ENCODE measurements at regions not wholly inside any gene's neighbourhood (a gene's known extent, or its start where the extent isn't known, plus 50 kb on each side); places are given as distances from the start of the nearest gene placed in this dataset.

- no peak for DNase-seq (ENCODE audit: low read depth)
- TF ChIP-seq, protein P1, sequence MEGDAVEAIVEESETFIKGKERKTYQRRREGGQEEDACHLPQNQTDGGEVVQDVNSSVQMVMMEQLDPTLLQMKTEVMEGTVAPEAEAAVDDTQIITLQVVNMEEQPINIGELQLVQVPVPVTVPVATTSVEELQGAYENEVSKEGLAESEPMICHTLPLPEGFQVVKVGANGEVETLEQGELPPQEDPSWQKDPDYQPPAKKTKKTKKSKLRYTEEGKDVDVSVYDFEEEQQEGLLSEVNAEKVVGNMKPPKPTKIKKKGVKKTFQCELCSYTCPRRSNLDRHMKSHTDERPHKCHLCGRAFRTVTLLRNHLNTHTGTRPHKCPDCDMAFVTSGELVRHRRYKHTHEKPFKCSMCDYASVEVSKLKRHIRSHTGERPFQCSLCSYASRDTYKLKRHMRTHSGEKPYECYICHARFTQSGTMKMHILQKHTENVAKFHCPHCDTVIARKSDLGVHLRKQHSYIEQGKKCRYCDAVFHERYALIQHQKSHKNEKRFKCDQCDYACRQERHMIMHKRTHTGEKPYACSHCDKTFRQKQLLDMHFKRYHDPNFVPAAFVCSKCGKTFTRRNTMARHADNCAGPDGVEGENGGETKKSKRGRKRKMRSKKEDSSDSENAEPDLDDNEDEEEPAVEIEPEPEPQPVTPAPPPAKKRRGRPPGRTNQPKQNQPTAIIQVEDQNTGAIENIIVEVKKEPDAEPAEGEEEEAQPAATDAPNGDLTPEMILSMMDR (IDR thresholded peaks at IDR 0.05; ENCODE audit: control insufficient read depth, extremely low read depth, insufficient read depth) = no peak
- H3K4me3 ChIP-seq (ENCODE audit: low read depth, low read length) = no peak overlapping the region
Measured at GRCh38 chr14:105877645-105878044, 351.3 kb downstream of the TMEM121 start.

DNA sequence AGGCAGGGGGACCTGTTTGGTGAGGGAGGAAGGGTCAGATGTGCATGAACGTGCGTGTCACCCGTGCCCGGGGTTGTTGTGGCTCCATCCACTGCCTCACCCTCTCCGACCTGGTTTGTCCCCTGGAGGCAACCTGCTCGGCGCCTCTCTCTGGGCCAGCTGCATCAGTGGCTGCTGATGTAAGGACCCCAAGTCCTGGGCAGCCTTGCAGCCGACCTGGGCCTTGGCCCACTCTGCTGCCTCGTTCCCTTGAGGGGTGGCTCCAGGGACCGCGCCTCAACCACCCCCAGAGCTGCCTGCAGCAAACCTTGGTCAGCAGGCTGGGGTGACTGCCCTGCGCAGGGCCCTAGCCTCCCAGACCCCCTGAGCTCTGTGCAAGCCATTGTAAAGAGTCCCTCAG, 351.7 kb downstream of the TMEM121 start:
- DNase-seq (ENCODE audit: low read depth) = no peak
- no peak overlapping the region for H3K4me3 ChIP-seq (ENCODE audit: low read depth, low read length)
- TF ChIP-seq, protein P1 (IDR thresholded peaks at IDR 0.05; ENCODE audit: control insufficient read depth, extremely low read depth, insufficient read depth) = no peak

GRCh38 chr14:105878554-105878953, 352.2 kb downstream of the TMEM121 start:
- no peak for DNase-seq (ENCODE audit: low read depth)
- no peak overlapping the region for H3K4me3 ChIP-seq (ENCODE audit: low read depth, low read length)
- TF ChIP-seq, protein P1 (IDR thresholded peaks at IDR 0.05; ENCODE audit: control insufficient read depth, extremely low read depth, insufficient read depth) = no peak

- TF ChIP-seq, protein P1 (IDR thresholded peaks at IDR 0.05; ENCODE audit: control insufficient read depth, extremely low read depth, insufficient read depth) = no peak
- H3K4me3 ChIP-seq (ENCODE audit: low read depth, low read length) = no peak overlapping the region
- DNase-seq (ENCODE audit: low read depth) = no peak
Measured at GRCh38 chr14:105879503-105879866, 353.1 kb downstream of the TMEM121 start.

GRCh38 chr14:105879867-105880561, 353.6 kb downstream of the TMEM121 start:
- no peak overlapping the region for H3K4me3 ChIP-seq (ENCODE audit: low read depth, low read length)
- DNase-seq (ENCODE audit: low read depth) = no peak
- TF ChIP-seq, protein P1 (IDR thresholded peaks at IDR 0.05; ENCODE audit: control insufficient read depth, extremely low read depth, insufficient read depth) = no peak

GRCh38 chr14:105880616-105881015, 354.2 kb downstream of the TMEM121 start:
- H3K4me3 ChIP-seq (ENCODE audit: low read depth, low read length) = no peak overlapping the region
- no peak for DNase-seq (ENCODE audit: low read depth)
- TF ChIP-seq, protein P1 (IDR thresholded peaks at IDR 0.05; ENCODE audit: control insufficient read depth, extremely low read depth, insufficient read depth) = no peak
